HepG2 (cell line): ENCODE measurements at regions not wholly inside any gene's neighbourhood (a gene's known extent, or its start where the extent isn't known, plus 50 kb on each side); places are given as distances from the start of the nearest gene placed in this dataset.

ENCODE experiments used
- CTCF ChIP-seq: sonication (generic); formaldehyde crosslinking; IDR thresholded peaks from 2 replicates; pipeline ENCODE4 v1.5.0; 2020; ENCODE audit warnings: mild to moderate bottlenecking, missing genetic modification reagents, moderate library complexity
- HBP1 ChIP-seq: IDR thresholded peaks from 2 replicates; pipeline ENCODE4 v1.6.1; 2016; ENCODE audit warnings: low read depth, control low read depth
- HIC2 ChIP-seq: sonication (generic); formaldehyde crosslinking; IDR thresholded peaks from 2 replicates; pipeline ENCODE4 v1.9.0; 2022; ENCODE audit warnings: low read depth, missing genetic modification reagents
- PAF1 ChIP-seq: IDR thresholded peaks from 2 replicates; pipeline ENCODE4 v1.6.1; 2016; ENCODE audit warnings: missing genetic modification reagents, missing compliant biosample characterization
- RAD21 ChIP-seq: fragments of 450-650 bp; formaldehyde crosslinking; IDR thresholded peaks from 2 replicates; pipeline ENCODE4 v1.5.0; 2020; ENCODE audit warnings: mild to moderate bottlenecking
- REST ChIP-seq, 2 experiments: IDR thresholded peaks; 2 replicates each; pipeline ENCODE4 v1.6.1; 2011 to 2012; ENCODE audit warnings: low read length in 2 of 2, borderline replicate concordance in 1 of 2, low read depth in 1 of 2, mild to moderate bottlenecking in 1 of 2, moderate library complexity in 1 of 2
- RFX5 ChIP-seq: IDR thresholded peaks from 2 replicates; pipeline ENCODE4 v1.6.1; 2011; ENCODE audit warnings: low read depth, low read length, improper control_type of control experiment
- ZNF230 ChIP-seq: sonication (generic); formaldehyde crosslinking; IDR thresholded peaks from 2 replicates; pipeline ENCODE4 v1.4.0; 2020; ENCODE audit warnings: mild to moderate bottlenecking, missing genetic modification reagents
- ZNF253 ChIP-seq: sonication (generic); formaldehyde crosslinking; IDR thresholded peaks from 2 replicates; pipeline ENCODE4 v1.8.0; 2022; ENCODE audit warnings: mild to moderate bottlenecking, missing genetic modification reagents, borderline replicate concordance
- ZNF430 ChIP-seq: sonication (generic); formaldehyde crosslinking; IDR thresholded peaks from 2 replicates; pipeline ENCODE4 v1.9.0; 2021; ENCODE audit warnings: mild to moderate bottlenecking, missing genetic modification reagents

GRCh38 chr22:22983123-22983522 lies 87.2 kb upstream of the GNAZ start:
- no peak for TF ChIP-seq HIC2 (CRISPR knock-in tag)
- no peak for TF ChIP-seq ZNF430 (CRISPR knock-in tag)
- no peak for TF ChIP-seq PAF1
- TF ChIP-seq RAD21 = no peak
- no peak for TF ChIP-seq CTCF (CRISPR knock-in tag)
- TF ChIP-seq HBP1 = no peak
- no peak for TF ChIP-seq ZNF253
- no peak for TF ChIP-seq RFX5
- TF ChIP-seq REST (IDR thresholded peaks at IDR 0.05; ENCODE audit: borderline replicate concordance in 1 of 2, low read depth in 1 of 2, low read length in 2 of 2) = no peak
- no peak for TF ChIP-seq ZNF230 (CRISPR knock-in tag)
